GM21825 (cell line): ENCODE measurements at regions not wholly inside any gene's neighbourhood (a gene's known extent, or its start where the extent isn't known, plus 50 kb on each side); places are given as distances from the start of the nearest gene placed in this dataset.
"Not testable (repeated sequence)": the region's sequence is repeated elsewhere in the genome, so short reads cannot be mapped to it uniquely, and the experiment has no call there.

Experiments used
- ATAC-seq: cut with Tn5 transposase; IDR thresholded peaks from one replicate; pipeline ENCODE4 v1.9.1; 2021; ENCODE audit warnings: mild to moderate bottlenecking, moderate library complexity; ENCODE audit not compliant: unreplicated experiment

DNA sequence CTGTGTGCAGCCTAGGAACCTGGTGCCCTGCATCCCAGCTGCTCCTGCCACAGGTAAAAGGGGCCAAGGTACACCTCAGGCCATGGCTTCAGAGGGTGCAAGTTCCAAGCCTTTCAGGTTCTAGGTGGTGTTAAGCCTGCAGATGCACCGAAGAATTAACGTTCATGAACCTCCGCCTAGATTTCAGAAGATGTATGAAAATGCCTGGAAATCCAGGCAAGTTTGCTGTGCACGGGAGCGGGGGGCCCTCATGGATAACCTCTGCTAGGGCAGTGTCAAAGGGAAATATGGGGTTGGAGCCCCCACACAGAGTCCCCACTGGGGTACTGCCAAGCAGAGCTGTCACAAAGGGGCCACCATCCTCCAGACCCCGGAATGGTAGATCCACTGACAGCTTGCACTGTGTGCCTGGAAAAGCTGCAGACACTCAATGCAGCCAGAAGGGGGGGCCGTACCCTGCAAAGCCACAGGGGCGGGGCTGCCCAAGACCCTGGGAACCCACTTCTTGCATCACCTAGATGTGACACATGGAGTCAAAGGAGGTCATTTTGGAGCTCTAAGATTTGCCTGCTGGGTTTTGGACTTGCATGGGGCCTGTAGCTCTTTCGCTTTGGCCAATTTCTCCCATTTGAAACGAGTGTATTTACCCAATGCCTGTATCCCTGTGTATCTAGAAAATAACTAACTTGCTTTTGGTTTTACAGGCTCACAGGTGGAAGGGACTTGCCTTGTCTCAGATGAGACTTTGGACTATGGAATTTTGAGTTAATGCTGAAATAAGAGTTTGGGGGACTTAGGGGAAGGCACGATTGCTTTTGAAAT lies 145.2 kb upstream of the C1QTNF3 start:
- not testable (repeated sequence) for ATAC-seq

DNA sequence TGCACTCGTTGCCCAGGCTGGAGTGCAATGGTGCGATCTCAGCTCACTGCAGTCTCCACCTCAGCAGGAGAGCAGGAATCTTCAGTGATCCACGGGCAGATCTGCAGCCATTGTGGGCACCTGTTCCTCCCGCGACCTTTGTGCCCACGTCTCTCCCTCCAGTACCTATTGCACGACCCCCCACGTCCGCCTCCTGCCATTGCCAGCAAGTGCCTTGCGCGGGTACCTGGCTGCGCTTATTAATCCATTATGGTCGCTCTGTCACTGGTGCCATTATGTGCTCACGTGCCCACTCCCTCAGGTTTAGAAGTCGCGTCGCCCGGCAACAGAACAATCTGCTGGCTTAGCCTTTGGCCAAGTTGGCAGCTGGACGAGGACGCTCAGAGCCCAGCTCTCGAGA lies 146.2 kb upstream of the C1QTNF3 start:
- ATAC-seq = not testable (repeated sequence)

- ATAC-seq = not testable (repeated sequence)
Measured at GRCh38 chr5:34189752-34190411, 146.9 kb upstream of the C1QTNF3 start.

DNA sequence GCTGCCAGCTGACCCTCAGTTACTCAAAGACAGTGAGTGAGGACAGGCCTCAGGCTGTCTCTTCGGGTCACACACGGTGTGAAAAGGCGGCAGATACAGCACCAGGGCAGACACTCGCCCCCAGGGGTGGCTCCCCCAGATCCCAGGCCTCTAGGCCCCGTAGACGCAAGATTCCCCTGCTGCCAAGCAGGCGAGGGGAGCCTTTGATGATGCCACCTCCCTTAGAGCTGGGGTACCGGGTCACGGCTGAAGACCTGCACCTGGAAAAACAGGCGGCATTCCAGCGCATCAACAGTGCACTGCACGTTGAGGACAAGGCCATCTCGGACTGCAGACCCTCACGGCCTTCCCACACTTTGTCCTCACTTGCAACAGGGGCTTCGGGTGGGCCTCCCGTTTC lies 147.5 kb upstream of the C1QTNF3 start:
- not testable (repeated sequence) for ATAC-seq

DNA sequence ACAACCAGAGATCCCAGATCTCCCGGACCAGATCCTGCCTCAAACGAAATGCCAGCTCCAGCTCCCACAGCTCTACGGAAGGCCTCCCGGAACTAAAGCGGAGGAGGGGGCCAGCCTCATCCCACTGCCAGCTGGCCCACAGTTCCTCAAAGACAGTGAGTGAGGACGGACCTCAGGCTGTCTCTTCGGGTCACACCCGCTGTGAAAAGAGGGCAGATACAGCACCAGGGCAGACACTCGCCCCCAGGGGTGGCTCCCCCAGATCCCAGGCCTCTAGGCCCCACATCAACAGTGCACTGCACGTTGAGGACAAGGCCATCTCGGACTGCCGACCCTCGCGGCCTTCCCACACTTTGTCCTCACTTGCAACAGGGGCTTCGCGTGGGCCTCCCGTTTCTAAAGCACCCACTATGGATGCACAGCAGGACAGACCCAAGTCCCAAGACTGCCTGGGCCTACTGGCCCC lies 148.3 kb upstream of the C1QTNF3 start:
- not testable (repeated sequence) for ATAC-seq

GRCh38 chr5:34192064-34192922 lies 149.3 kb upstream of the C1QTNF3 start:
- ATAC-seq = not testable (repeated sequence)

DNA sequence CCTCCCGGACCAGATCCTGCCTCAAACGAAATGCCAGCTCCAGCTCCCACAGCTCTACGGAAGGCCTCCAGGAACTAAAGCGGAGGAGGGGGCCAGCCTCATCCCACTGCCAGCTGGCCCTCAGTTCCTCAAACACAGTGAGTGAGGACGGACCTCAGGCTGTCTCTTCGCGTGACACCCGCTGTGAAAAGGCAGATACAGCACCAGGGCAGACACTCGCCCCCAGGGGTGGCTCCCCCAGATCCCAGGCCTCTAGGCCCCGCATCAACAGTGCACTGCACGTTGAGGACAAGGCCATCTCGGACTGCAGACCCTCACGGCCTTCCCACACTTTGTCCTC lies 149.9 kb upstream of the C1QTNF3 start:
- ATAC-seq = not testable (repeated sequence)

GRCh38 chr5:34193297-34193696 lies 150.3 kb upstream of the C1QTNF3 start:
- ATAC-seq = not testable (repeated sequence)

- not testable (repeated sequence) for ATAC-seq
Measured at GRCh38 chr5:34193804-34194203, 150.8 kb upstream of the C1QTNF3 start.

- not testable (repeated sequence) for ATAC-seq
Measured at GRCh38 chr5:34196091-34196490, 153.1 kb upstream of the C1QTNF3 start.

- ATAC-seq = not testable (repeated sequence)
Measured at GRCh38 chr5:34205347-34205746, 162.3 kb upstream of the C1QTNF3 start.

GRCh38 chr5:34217386-34217785 lies 174.4 kb upstream of the C1QTNF3 start:
- not testable (repeated sequence) for ATAC-seq

- not testable (repeated sequence) for ATAC-seq
Measured at GRCh38 chr5:34221329-34222073, 178.5 kb upstream of the C1QTNF3 start.

- not testable (repeated sequence) for ATAC-seq
Measured at GRCh38 chr5:34223158-34223557, 180.1 kb upstream of the C1QTNF3 start.

DNA sequence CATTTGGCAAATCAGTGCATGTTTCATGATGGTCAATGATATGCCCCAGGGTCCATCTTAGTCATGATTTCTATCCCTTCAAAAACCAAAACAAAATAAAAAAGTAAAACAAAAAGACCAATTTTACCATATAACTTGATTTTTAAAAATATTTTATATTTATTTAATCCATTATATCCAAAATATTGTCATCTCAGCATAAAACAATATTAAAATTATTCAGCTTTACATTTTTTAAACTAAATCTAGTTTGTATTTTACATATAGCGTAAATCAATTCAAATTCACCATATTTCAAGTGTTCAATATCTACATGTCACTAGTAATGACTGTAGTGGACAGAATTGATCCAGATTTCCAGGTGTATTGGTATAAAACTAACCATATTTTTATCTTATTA lies 187.4 kb upstream of the C1QTNF3 start:
- ATAC-seq = not testable (repeated sequence)

DNA sequence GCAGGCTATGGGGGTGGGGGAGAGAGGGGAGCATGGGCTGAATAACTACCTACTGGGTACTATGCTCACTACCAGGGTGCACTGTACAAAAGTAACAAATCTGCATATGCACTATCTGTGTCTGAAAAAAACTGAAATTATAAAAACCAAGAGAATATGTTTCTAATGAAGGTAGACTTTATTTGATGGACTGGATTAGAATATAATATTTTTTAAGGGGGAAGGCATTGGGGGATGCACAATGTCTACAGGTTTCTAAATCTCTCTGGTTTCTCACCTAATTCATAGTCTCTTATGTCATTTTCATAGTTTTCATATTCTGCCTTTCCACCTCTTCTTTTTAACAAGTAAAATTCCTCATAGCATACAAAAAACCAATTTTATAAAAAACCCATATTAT lies 200.8 kb upstream of the C1QTNF3 start:
- not testable (repeated sequence) for ATAC-seq

DNA sequence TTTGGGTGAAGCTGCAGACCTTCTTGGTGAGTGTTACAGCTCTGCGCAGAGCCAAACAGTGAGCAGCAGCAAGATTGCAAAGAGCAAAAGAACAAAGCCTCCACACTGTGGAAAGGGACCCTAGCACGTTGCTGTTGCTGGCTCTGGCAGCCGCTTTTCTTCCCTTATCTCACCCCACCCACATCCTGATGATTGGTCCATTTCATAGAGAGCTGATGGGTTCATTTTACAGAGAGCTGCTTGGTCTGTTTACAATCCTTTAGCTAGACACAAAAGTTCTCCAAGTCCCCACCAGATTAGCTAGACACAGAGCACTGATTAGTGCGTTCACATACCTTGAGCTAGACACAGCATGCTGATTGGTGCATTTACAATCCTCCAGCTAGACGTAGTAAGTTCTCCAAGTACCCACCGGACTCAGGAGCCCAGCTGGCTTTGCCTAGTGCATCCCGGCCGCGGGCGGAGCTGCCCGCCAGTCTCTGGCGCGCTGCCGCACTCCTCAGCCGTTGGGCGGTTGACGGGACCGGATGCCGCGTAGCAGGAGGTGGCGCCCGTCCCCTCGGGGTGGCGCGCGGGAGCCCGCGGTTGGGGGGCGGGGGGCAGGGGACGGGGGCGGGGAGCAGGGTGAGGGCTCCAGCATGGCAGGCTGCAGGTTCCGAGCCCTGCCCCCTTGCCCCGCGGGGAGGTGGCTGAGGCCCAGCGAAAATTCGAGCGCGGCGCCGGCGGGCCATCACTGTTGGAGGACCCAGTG lies 201.4 kb upstream of the C1QTNF3 start:
- not testable (repeated sequence) for ATAC-seq

DNA sequence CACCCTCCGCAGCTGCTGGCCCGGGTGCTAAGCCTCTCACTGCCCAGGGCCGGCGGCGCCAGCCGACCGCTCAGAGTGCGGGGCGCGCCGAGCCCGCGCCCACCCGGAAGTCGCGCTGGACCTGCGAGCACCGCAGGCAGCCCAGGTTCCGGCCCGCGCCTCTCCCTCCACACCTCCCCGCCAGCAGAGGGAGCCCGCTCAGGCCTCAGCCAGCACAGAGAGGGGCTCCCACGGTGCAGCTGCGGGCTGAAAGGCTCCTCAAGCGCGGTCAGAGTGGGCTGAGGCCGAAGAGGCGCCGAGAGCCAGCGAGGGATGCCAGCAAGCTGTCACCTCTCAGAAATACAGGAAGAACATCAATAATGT lies 202.0 kb upstream of the C1QTNF3 start:
- ATAC-seq = not testable (repeated sequence)

DNA sequence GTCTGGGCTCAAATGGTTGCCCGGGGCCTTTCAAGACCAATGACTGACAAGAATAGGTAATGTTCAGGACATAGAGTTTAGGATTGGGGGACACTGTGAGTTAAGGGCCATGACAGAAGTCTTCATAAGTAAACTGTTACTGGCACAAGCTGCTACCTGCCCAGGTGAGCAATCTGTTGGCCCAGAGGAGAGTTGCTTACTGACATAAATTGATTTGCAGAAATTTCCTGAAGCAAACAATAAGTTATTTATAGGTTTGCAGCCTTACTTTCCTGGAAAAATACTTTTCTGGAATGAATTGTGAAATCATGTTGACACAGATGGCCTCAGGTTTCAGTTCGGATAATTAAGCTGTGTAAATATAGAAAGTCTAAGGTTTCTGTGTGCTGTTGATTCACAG lies 202.8 kb upstream of the C1QTNF3 start:
- not testable (repeated sequence) for ATAC-seq

GRCh38 chr5:34258598-34258997 lies 215.6 kb upstream of the C1QTNF3 start:
- ATAC-seq = not testable (repeated sequence)
